Dedifferentiated amniotic fluid mesenchymal stem cell (primary cell): ENCODE measurements at regions not wholly inside any gene's neighbourhood (a gene's known extent, or its start where the extent isn't known, plus 50 kb on each side); places are given as distances from the start of the nearest gene placed in this dataset.
A peak's percentile ranks its signal among the peaks of the same experiment; 100 is the strongest.

Experiments used
- DNase-seq: peaks from one replicate; pipeline ENCODE4 v3.0.0-alpha.2; 2016; ENCODE audit errors: extremely low spot score

- no peak for DNase-seq
These were observed 359.2 kb upstream of the PROK2 start for GRCh38 chr3:72143966-72144717.

GRCh38 chr3:72143322-72143721 is 358.4 kb upstream of the PROK2 start:
- DNase-seq = no peak

- DNase-seq = no peak
These were observed 357.1 kb upstream of the PROK2 start for GRCh38 chr3:72142028-72142427.

GRCh38 chr3:72141264-72141663 is 356.3 kb upstream of the PROK2 start:
- no peak for DNase-seq

- no peak for DNase-seq
These were observed 354.4 kb upstream of the PROK2 start for GRCh38 chr3:72139316-72139715.

GRCh38 chr3:72137865-72138861 is 353.2 kb upstream of the PROK2 start:
- no peak for DNase-seq

GRCh38 chr3:72135636-72136035 is 350.7 kb upstream of the PROK2 start:
- DNase-seq = no peak

- no peak for DNase-seq
These were observed 350.1 kb upstream of the PROK2 start for GRCh38 chr3:72134989-72135451.

- DNase-seq = no peak
These were observed 348.5 kb upstream of the PROK2 start for GRCh38 chr3:72133329-72134011.

- no peak for DNase-seq
These were observed 347.0 kb upstream of the PROK2 start for GRCh38 chr3:72131899-72132298.

- DNase-seq = no peak
These were observed 345.6 kb upstream of the PROK2 start for GRCh38 chr3:72130565-72130964.

- DNase-seq = peak; percentile 38
These were observed 344.6 kb upstream of the PROK2 start for GRCh38 chr3:72129501-72130094.

- DNase-seq = no peak
These were observed 344.0 kb upstream of the PROK2 start for GRCh38 chr3:72128921-72129320.

GRCh38 chr3:72127844-72128243 is 342.9 kb upstream of the PROK2 start:
- no peak for DNase-seq

- no peak for DNase-seq
These were observed 342.3 kb upstream of the PROK2 start for GRCh38 chr3:72127224-72127612.

- DNase-seq = no peak
These were observed 341.7 kb upstream of the PROK2 start for GRCh38 chr3:72126441-72127223.

- DNase-seq = no peak
These were observed 339.0 kb upstream of the PROK2 start for GRCh38 chr3:72123908-72124441.

- no peak for DNase-seq
These were observed 336.1 kb upstream of the PROK2 start for GRCh38 chr3:72120806-72121778.

- no peak for DNase-seq
These were observed 335.1 kb upstream of the PROK2 start for GRCh38 chr3:72120039-72120438.
